Kidney epithelial cell (primary cell): ENCODE measurements at regions not wholly inside any gene's neighbourhood (a gene's known extent, or its start where the extent isn't known, plus 50 kb on each side); places are given as distances from the start of the nearest gene placed in this dataset.

Source experiments
- DNase-seq: peaks from one replicate; pipeline ENCODE4 v3.0.0-alpha.2; 2010; ENCODE audit warnings: low read depth
- H3K27me3 ChIP-seq: 2 replicates; pipeline ENCODE4 v1.6.0; 2011; ENCODE audit warnings: low read length; ENCODE audit not compliant: control insufficient read depth, insufficient read depth
- H3K36me3 ChIP-seq: 2 replicates; pipeline ENCODE4 v1.5.1; 2011; ENCODE audit warnings: low read length; ENCODE audit not compliant: control insufficient read depth, insufficient read depth
- H3K4me3 ChIP-seq: 2 replicates; pipeline ENCODE4 v1.5.1; 2011; ENCODE audit warnings: low read depth, mild to moderate bottlenecking, control low read depth, low read length
- TF ChIP-seq, protein P1 (sequence below): IDR thresholded peaks from 2 replicates; pipeline ENCODE4 v1.5.1; 2011; ENCODE audit warnings: mild to moderate bottlenecking, moderate library complexity, low read length, control low read depth, inconsistent platforms; ENCODE audit not compliant: insufficient read depth, poor library complexity, severe bottlenecking

DNA sequence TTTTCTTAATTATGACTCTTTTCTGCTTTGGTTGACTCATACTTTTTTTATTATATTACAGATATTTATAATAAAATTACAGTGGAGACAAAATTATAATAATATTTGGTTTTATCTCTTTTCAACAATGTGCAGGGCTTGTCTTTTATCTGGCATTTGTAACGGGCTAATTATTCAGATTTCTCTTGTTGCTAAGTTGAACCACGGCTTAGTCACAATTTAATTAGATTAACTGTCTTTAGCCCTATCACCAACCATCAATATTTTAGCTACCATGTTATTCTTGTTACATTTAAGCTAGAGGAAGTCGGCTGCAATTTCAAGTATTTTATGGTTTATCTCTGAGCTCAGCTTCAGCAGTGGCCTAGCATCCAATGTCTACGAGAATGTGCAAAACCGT, 798.9 kb upstream of the CA10 start:
- H3K27me3 ChIP-seq = no peaks in the 10 kb centered on the region
- TF ChIP-seq, protein P1, sequence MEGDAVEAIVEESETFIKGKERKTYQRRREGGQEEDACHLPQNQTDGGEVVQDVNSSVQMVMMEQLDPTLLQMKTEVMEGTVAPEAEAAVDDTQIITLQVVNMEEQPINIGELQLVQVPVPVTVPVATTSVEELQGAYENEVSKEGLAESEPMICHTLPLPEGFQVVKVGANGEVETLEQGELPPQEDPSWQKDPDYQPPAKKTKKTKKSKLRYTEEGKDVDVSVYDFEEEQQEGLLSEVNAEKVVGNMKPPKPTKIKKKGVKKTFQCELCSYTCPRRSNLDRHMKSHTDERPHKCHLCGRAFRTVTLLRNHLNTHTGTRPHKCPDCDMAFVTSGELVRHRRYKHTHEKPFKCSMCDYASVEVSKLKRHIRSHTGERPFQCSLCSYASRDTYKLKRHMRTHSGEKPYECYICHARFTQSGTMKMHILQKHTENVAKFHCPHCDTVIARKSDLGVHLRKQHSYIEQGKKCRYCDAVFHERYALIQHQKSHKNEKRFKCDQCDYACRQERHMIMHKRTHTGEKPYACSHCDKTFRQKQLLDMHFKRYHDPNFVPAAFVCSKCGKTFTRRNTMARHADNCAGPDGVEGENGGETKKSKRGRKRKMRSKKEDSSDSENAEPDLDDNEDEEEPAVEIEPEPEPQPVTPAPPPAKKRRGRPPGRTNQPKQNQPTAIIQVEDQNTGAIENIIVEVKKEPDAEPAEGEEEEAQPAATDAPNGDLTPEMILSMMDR = no peak
- DNase-seq = no peak
- no peaks in the 10 kb centered on the region for H3K36me3 ChIP-seq
- no peak overlapping the region for H3K4me3 ChIP-seq

DNA sequence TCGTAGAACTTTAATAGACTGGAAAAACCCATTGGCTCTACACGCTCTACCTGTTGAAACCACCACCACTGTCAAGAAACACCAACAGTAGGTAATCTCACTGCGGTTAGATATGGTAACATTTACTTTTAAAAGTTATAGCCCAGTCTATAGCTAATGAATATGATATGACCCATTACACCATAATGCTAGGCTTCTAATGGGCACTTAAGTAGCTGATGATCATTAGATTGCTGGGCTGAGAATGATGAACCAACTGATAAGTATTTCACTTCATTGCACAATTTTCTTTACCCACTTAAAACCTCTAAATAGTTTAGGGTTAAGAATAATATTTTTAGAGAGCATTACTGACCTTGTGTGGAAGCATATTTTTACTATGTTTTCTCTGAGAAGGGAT, 788.9 kb upstream of the CA10 start:
- TF ChIP-seq, protein P1 = no peak
- DNase-seq = no peak

DNA sequence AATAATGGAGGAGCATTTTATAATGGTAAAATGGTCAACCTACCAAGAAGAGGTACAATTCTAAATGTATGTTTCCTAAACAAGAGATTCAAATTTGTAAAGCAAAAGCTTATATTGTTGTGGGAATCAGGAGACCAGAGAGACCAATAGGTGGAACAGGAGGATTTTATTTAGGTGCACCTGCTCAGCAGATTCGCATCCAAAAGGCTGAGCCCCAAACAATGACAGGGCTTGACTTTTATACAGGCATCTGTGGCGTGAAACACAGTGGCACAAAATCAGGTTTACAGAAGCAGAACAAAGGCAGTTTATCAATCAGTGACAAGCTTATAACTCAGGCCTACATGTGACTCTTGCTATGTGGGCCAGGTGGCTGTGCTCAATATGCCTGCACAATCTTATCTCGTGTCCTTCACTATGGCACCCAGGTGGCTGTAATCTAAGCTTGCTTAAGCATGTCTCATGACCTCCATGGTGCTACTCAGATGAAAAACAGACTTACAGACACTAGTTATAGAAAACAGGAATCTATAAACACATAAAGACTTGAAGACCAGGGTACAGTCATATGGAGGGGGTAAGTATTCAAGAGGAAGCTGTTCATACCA, 780.2 kb upstream of the CA10 start:
- H3K4me3 ChIP-seq = no peak overlapping the region
- no peak for DNase-seq
- no peaks in the 10 kb centered on the region for H3K27me3 ChIP-seq
- TF ChIP-seq, protein P1 = no peak
- no peaks in the 10 kb centered on the region for H3K36me3 ChIP-seq

More for the DNA sequence above, 788.9 kb upstream of the CA10 start:
- H3K36me3 ChIP-seq = no peaks in the 10 kb centered on the region
- H3K27me3 ChIP-seq = no peaks in the 10 kb centered on the region
- H3K4me3 ChIP-seq = no peak overlapping the region

DNA sequence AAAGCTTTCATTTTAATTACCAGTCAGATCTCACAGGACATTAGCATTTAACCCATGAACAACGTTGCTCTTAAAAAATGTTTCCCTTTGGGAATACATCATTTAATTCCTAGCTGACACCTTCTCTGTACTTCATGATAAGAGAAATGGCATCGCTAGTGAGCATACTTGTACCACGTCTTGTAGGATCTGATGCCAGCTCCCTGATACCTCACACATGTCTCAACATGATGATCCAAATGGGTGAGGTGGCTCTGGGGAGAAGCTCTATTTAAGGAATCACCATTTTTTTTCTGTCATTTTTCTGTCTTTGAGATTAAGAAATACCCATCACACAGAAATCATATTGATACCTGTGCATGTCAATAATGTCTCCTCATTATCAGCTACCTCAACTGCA, 772.1 kb upstream of the CA10 start:
- Histone ChIP-seq H3K27me3 (no peaks in the 10 kb centered on the region), H3K4me3 (no peak overlapping the region), H3K36me3 (no peaks in the 10 kb centered on the region)
- DNase-seq = no peak
- TF ChIP-seq, protein P1 = no peak

DNA sequence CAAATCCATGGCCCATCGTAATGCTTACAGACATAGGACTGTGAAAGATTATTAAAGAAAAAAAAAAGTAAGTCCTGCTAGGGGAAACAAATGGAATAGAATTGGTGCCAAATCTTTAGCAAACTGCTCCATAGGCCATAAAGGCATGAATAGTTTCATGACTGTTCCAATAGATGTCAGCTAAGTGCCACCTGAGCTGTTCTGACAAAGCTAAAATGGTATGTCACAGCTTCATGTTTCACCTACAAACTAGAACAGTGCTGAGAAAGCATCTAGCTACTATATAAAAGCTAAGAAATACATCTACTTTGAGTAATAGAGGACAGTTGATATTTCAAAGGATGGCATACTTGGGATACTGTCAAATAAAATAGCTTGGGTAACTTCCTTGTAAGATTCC, 771.6 kb upstream of the CA10 start:
- DNase-seq = no peak
- H3K36me3 ChIP-seq = no peaks in the 10 kb centered on the region
- no peaks in the 10 kb centered on the region for H3K27me3 ChIP-seq
- TF ChIP-seq, protein P1 = no peak
- H3K4me3 ChIP-seq = no peak overlapping the region

DNA sequence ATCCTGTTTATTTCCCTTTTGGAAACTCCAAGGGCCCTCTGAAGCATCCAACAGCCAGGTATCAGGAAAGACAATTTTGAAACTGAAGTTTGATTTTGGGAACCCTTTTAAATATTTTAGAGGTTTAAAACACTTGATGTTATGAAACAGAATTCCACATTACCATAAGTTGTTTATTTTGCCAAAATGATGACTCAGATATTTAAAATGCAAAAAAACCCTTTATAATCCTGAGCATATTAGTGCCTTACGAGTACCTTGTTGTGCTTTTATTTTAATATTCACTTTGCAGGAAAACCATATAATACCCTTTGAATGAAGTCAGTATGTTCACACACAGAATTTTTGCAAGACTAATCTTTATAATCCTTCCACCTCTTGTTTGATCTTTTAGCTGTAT, 765.1 kb upstream of the CA10 start:
- TF ChIP-seq, protein P1 = no peak
- H3K4me3 ChIP-seq = no peak overlapping the region
- DNase-seq = no peak
- no peaks in the 10 kb centered on the region for H3K27me3 ChIP-seq
- no peaks in the 10 kb centered on the region for H3K36me3 ChIP-seq
